Thymus (tissue), 11 donors: ENCODE measurements at regions not wholly inside any gene's neighbourhood (a gene's known extent, or its start where the extent isn't known, plus 50 kb on each side); places are given as distances from the start of the nearest gene placed in this dataset.

Experiments
- DNase-seq, 9 donors: peaks; one replicate each; pipeline ENCODE4 v3.0.0-alpha.2; 2013; ENCODE audit warnings: low spot score in 9 of 9, low read depth in 6 of 9, missing footprints in 1 of 9
- H3K27ac ChIP-seq, 2 donors: one replicate each; pipeline ENCODE4 v1.5.1; 2013; ENCODE audit warnings: control low read depth in 1 of 2, low read depth in 1 of 2, low read length in 1 of 2, mild to moderate bottlenecking in 1 of 2, moderate library complexity in 1 of 2
- H3K27me3 ChIP-seq, 2 donors: one replicate each; pipeline ENCODE4 v1.5.1; 2013; ENCODE audit warnings: low read length in 1 of 2; ENCODE audit not compliant: control insufficient read depth in 2 of 2, insufficient read depth in 1 of 2
- H3K36me3 ChIP-seq, 2 donors: one replicate each; pipeline ENCODE4 v1.5.1; 2013; ENCODE audit warnings: low read length in 1 of 2, mild to moderate bottlenecking in 1 of 2, moderate library complexity in 1 of 2; ENCODE audit not compliant: control insufficient read depth in 2 of 2, insufficient read depth in 2 of 2
- H3K4me1 ChIP-seq, 2 donors: one replicate each; pipeline ENCODE4 v1.5.1; 2013; ENCODE audit warnings: low read length in 2 of 2; ENCODE audit not compliant: control insufficient read depth in 2 of 2, insufficient read depth in 2 of 2
- H3K4me3 ChIP-seq, 2 donors: one replicate each; pipeline ENCODE4 v1.5.1; 2013; ENCODE audit warnings: low read length in 2 of 2, control low read depth in 1 of 2, mild to moderate bottlenecking in 1 of 2
- H3K9me3 ChIP-seq, 2 donors: one replicate each; pipeline ENCODE4 v1.5.1; 2013; ENCODE audit warnings: low read length in 1 of 2, mild to moderate bottlenecking in 1 of 2; ENCODE audit not compliant: control insufficient read depth in 2 of 2, insufficient read depth in 1 of 2
- WGBS: extraction: QIAGEN DNeasy Blood & Tissue Kit; methylation state at CpG from one replicate; pipeline ENCODE4 v1.1.7; 2013; 5-methylcytosine and 5-hydroxymethylcytosine counted together
- donor health status: healthy.

DNA sequence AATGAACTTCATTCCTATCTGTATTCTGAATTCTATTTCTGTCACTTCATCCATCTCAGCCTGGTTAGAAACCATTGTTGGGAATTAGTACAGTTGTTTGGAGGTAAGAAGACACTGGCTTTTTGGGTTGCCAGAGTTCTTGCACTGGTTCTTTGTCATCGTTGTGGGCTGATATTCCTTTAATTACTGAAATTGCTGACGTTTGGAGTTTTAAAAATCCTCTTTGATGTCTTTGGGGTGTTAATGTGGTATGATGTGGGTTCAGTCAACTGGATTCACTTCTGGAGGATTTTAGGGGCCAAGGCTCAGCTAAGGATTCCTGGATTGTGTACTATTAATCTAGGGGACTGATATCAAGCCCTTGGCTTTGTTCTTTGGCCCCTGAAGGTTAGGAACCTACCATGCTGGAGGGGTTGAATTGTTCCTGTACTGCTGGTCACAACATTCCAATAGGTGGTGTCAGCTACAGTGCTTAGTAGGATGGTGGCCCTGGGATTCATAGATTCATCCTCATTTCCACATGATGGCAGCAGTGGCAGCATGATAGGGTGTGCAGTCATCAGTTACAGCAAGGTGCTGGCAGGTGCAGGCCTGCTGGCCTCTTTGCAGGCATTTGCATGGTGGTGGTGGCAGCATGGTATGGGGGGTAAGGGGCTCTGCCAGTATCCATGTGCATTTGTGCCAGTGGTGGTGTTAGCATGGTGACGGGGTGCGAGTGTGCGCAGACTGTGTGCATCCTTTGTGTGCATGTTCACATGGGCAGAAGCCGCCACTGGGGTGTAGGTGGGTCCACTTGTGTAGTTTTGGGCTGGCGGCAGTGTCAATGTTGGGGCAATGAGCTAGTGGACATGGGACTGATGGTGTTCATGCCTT lies 301.3 kb downstream of the TEX13C start:
- WGBS = 97% methylated on average over 7 of the region's 7 CpGs
- DNase-seq = no peak
- H3K4me3 ChIP-seq = no peak overlapping the region
- H3K27ac ChIP-seq = no peak overlapping the region
- H3K36me3 ChIP-seq = no peaks in the 10 kb centered on the region
- H3K4me1 ChIP-seq = no peaks in the 10 kb centered on the region
- peaks cover 0 to 3% of the 10 kb centered on the region in 2 donors for H3K9me3 ChIP-seq
- no peaks in the 10 kb centered on the region for H3K27me3 ChIP-seq

- no peak overlapping the region for H3K4me3 ChIP-seq
- 96% methylated on average over 4 of the region's 4 CpGs for WGBS
- H3K27ac ChIP-seq = no peak overlapping the region
- DNase-seq = no peak
- no peaks in the 10 kb centered on the region for H3K4me1 ChIP-seq
- peaks cover 0 to 3% of the 10 kb centered on the region in 2 donors for H3K9me3 ChIP-seq
- no peaks in the 10 kb centered on the region for H3K27me3 ChIP-seq
- H3K36me3 ChIP-seq = no peaks in the 10 kb centered on the region
Measured at GRCh38 chrX:125621588-125621927, 301.9 kb downstream of the TEX13C start.

- peaks cover 0 to 6% of the 10 kb centered on the region in 2 donors for H3K9me3 ChIP-seq
- H3K36me3 ChIP-seq = no peaks in the 10 kb centered on the region
- DNase-seq = no peak
- WGBS = 87% methylated on average over 2 of the region's 2 CpGs
- H3K4me3 ChIP-seq = no peak overlapping the region
- no peaks in the 10 kb centered on the region for H3K27me3 ChIP-seq
- no peaks in the 10 kb centered on the region for H3K4me1 ChIP-seq
- H3K27ac ChIP-seq = no peak overlapping the region
Measured at GRCh38 chrX:125622899-125623298, 303.2 kb downstream of the TEX13C start.

- Histone ChIP-seq H3K9me3 (peaks cover 0 to 5% of the 10 kb centered on the region in 2 donors), H3K27ac (no peak overlapping the region), H3K36me3 (no peaks in the 10 kb centered on the region), H3K27me3 (no peaks in the 10 kb centered on the region), H3K4me1 (no peaks in the 10 kb centered on the region), H3K4me3 (no peak overlapping the region)
- DNase-seq = no peak
- WGBS = 84% methylated on average over 6 of the region's 6 CpGs
Measured at GRCh38 chrX:125627676-125628075, 308.0 kb downstream of the TEX13C start.

DNA sequence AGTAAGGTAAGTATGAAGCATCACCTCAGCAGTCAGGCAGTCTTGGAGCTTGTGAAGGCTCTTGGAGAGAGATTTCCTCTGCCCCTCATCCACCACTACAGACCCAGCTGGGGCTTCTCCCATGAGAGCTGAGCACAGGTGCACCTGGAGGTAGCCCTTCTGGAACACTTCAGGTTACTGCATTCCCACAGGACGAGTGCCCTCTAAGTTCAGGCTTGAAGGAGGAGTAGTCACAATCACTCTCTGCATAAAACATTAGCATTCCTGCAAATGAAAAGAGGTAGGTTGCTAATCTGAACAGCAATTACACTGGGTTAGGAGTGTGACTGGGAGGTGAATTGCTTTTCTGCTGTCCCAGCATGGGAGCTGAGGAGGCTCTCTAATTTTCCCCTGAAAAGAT lies 308.8 kb downstream of the TEX13C start:
- Histone ChIP-seq H3K27ac (no peak overlapping the region), H3K4me1 (no peaks in the 10 kb centered on the region), H3K9me3 (peaks cover 0 to 5% of the 10 kb centered on the region in 2 donors), H3K27me3 (no peaks in the 10 kb centered on the region), H3K36me3 (no peaks in the 10 kb centered on the region), H3K4me3 (no peak overlapping the region)
- 63% methylated on average over 1 of the region's 1 CpG for WGBS
- no peak for DNase-seq

DNA sequence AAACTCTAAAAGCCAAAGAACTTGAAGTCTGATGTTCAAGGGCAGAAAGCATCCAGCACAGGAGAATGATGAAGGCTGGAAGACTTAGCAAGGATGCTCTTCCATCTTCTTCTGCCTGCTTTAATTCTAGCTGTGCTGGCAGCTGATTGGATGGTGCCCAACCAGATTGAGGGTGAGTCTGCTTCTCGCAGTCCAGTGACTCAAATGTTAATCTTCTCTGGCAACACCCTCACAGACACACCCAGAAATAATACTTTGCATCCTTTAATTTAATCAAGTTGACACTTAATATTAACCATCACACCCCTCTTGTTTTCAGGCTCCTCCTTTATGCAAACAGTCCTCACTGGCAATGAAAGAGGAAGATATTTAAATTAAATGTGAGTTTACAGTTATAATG lies 321.7 kb downstream of the TEX13C start:
- Histone ChIP-seq H3K9me3 (no peaks in the 10 kb centered on the region), H3K27me3 (no peaks in the 10 kb centered on the region), H3K4me3 (no peak overlapping the region), H3K4me1 (no peaks in the 10 kb centered on the region), H3K27ac (no peak overlapping the region), H3K36me3 (no peaks in the 10 kb centered on the region)
- DNase-seq = no peak
- 93% methylated on average over 1 of the region's 1 CpG for WGBS

GRCh38 chrX:125646195-125646594 lies 326.5 kb downstream of the TEX13C start:
- no peaks in the 10 kb centered on the region for H3K27me3 ChIP-seq
- no peak overlapping the region for H3K4me3 ChIP-seq
- no peak overlapping the region for H3K27ac ChIP-seq
- DNase-seq = no peak
- 48% methylated on average over 2 of the region's 2 CpGs for WGBS
- no peaks in the 10 kb centered on the region for H3K9me3 ChIP-seq
- H3K4me1 ChIP-seq = no peaks in the 10 kb centered on the region
- no peaks in the 10 kb centered on the region for H3K36me3 ChIP-seq

DNA sequence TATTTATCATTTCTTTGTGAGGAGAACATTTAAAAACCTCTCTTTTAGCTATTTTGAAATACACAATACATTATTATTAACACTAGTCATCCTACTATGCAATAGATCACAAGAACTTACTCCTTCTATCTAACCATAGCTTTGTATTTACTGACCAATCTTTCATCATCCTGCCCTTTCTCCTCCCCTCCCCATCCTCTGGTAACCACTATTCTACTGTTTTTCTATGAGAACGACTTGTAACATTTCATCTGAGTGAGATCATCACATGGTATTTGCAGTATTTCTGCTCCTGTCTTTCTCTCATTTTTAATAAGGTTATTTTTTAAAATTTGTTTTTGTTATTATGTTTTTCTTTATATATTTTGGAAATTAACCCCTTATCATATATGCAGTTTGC lies 331.8 kb downstream of the TEX13C start:
- WGBS = 67% methylated on average over 1 of the region's 1 CpG
- no peaks in the 10 kb centered on the region for H3K27me3 ChIP-seq
- no peak overlapping the region for H3K4me3 ChIP-seq
- H3K4me1 ChIP-seq = no peaks in the 10 kb centered on the region
- no peak overlapping the region for H3K27ac ChIP-seq
- no peaks in the 10 kb centered on the region for H3K9me3 ChIP-seq
- no peaks in the 10 kb centered on the region for H3K36me3 ChIP-seq
- DNase-seq = no peak

DNA sequence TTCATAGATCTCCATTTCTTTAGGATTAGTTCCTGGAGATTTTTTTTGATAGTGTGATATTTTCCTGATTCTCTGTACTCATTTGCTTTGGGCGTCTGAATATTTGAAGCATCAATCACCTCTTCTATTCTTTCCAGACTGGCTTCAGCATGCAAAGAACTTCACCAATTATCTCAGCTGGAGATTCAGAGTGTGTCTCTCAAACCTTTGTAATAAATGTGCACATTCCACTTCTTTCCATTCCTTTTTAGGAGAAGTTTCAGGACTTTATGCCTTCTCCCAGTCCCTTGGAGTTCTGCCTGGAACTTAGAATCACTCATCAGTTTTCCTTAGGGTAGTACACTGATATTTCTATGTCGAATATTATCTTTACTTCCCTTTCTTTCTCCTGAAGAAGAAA lies 334.8 kb downstream of the TEX13C start:
- no peaks in the 10 kb centered on the region for H3K36me3 ChIP-seq
- no peaks in the 10 kb centered on the region for H3K4me1 ChIP-seq
- no peaks in the 10 kb centered on the region for H3K27me3 ChIP-seq
- H3K4me3 ChIP-seq = no peak overlapping the region
- no peak for DNase-seq
- H3K27ac ChIP-seq = no peak overlapping the region
- no peaks in the 10 kb centered on the region for H3K9me3 ChIP-seq
- WGBS = 95% methylated on average over 2 of the region's 2 CpGs
